Activated gamma-delta T cell (primary cell): ENCODE measurements at regions not wholly inside any gene's neighbourhood (a gene's known extent, or its start where the extent isn't known, plus 50 kb on each side); places are given as distances from the start of the nearest gene placed in this dataset.

Experiments
- DNase-seq: peaks from one replicate; lab custom pipeline; 2025; lab: John Stamatoyannopoulos, UW

DNA sequence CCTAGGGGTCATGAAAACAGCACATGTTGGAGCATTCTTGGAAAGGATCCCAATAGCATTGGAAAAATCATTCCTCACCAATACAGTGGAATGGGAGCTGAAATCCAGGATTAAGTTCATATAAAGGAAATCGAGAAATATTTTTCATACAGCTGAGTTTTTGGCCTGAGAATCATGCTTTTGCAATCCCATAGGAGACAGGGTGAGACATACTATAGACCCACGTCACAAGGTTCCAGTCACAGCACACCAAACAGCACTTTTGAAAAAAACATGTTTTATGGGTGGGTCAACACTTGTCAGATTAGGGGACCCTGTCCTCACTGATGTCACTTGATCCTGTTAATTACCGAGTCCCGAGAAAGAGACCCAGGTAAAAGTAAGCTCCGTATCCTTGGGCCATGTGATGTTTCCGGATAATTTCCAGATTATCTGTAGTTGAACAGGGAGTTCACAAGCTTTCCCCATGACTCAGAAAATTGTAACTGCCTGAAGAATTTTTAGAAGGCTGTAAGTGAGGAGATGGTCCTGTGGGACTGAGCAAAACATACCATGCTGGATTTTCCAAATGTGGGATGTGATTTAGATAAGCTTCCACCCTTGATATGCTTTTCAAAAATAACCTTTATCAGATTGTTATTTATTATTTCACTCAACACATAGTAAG is 80.9 kb upstream of the TLR3 start:
- no peak for DNase-seq

GRCh38 chr4:185991770-185992169 is 77.2 kb upstream of the TLR3 start:
- DNase-seq, result no peak

- DNase-seq, result no peak
Measured at GRCh38 chr4:185992585-185992984, 76.4 kb upstream of the TLR3 start.

- no peak for DNase-seq
Measured at GRCh38 chr4:185993328-185993973, 75.5 kb upstream of the TLR3 start.

GRCh38 chr4:185994750-185995149 is 74.2 kb upstream of the TLR3 start:
- DNase-seq, result no peak

DNA sequence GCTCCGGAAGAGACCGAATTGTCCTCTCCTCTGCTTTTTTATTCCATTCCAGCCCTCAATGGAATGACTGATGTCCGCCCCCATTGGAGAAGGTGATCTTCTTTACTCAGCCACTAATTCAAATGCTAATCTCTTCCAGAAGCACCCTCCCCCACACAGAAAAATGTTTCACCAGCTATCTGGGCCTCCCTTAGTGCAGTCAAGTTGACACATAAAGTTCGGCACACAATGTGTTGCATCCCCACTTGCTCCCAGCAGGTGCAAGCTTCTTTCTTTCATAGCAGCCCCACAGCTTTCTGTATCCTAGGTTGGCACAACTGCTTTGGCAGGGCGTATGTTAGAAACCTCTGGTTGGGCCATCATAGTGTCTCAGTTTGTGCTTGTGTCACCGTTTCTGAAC is 73.3 kb upstream of the TLR3 start:
- no peak for DNase-seq

GRCh38 chr4:185997296-185997695 is 71.7 kb upstream of the TLR3 start:
- DNase-seq, result no peak

- no peak for DNase-seq
Measured at GRCh38 chr4:185998791-185999190, 70.2 kb upstream of the TLR3 start.

DNA sequence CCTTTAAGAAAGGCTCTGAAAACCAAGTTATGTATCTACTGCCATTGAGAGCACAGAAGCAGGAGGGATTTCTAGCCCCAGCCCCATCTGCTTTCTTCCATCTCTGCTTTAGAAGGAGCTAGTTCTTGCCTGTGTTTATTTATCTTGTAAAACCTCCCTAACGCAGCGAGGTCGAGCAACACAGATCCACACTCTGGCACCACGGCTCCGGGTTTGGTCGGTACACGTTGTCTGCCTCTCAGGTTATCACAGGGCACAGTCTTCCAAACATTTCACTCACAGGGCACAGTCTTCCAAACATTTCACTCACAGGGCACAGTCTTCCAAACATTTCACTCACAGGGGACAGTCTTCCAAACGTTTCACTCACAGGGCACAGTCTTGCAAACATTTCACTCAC is 69.7 kb upstream of the TLR3 start:
- no peak for DNase-seq

- DNase-seq, result no peak
Measured at GRCh38 chr4:186002853-186003252, 66.1 kb upstream of the TLR3 start.

- no peak for DNase-seq
Measured at GRCh38 chr4:186003746-186004145, 65.2 kb upstream of the TLR3 start.

- DNase-seq, result no peak
Measured at GRCh38 chr4:186008057-186008456, 60.9 kb upstream of the TLR3 start.

GRCh38 chr4:186009976-186010375 is 59.0 kb upstream of the TLR3 start:
- no peak for DNase-seq

GRCh38 chr4:186010821-186011220 is 58.1 kb upstream of the TLR3 start:
- DNase-seq, result no peak

GRCh38 chr4:186012071-186012470 is 56.9 kb upstream of the TLR3 start:
- DNase-seq, result no peak

DNA sequence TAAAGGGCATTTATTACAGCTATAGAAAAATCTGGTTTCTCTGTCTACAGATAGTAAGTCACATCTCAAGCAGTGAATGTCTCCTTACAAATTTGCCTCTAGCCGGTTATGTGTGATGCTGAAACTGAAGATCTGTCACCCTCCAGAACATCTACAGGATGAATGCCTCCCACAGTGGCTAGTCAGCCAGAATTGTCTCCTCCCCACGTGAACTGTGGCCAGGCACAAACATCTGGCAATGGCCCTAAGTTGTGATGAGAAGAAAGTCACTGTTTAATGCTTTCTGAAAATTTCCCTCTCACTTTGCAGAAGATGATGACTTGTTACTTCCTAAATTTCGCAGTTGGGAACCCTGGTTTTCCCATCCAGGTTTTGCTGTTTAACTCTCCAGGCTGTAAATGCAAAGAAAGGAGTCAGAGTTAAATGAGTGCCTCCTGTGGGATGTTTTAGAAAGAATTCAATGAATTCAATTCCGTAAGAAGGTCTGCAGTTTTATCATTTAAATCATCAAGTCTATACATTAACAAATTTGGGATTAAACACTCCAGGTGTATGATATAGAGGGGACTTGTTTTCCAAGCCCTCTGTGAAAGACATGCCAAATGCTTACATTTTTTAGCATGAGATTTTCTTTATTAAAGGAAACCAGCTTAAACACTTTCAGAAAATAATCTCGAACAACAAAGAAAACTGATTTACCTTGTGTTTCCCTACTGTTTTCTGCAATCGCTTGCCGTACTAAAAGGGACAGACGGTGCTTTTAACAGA is 55.4 kb upstream of the TLR3 start:
- DNase-seq, result no peak

GRCh38 chr4:186015212-186015817 is 53.6 kb upstream of the TLR3 start:
- no peak for DNase-seq

DNA sequence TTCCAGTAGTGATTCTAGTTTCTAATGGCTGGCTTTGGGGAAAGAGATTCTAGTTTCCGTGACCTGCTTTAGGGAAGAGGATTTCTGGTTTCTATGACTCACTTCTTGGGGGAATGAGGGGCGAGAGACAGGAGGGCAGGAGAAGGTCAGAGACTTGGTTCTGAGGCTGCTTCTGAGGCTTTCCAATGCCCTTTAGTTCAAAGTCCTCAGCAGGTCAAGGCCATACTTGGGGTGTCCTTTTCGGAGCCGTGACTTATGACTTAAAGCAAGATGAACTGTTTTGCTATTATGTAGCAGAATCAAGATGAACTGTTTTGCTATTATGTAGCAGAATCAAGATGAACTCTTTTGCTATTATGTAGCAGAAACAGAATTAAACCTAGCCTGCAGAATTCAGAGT is 52.2 kb upstream of the TLR3 start:
- no peak for DNase-seq

- no peak for DNase-seq
Measured at GRCh38 chr4:186017801-186018200, 51.2 kb upstream of the TLR3 start.

GRCh38 chr4:186018261-186018660 is 50.7 kb upstream of the TLR3 start:
- no peak for DNase-seq

DNA sequence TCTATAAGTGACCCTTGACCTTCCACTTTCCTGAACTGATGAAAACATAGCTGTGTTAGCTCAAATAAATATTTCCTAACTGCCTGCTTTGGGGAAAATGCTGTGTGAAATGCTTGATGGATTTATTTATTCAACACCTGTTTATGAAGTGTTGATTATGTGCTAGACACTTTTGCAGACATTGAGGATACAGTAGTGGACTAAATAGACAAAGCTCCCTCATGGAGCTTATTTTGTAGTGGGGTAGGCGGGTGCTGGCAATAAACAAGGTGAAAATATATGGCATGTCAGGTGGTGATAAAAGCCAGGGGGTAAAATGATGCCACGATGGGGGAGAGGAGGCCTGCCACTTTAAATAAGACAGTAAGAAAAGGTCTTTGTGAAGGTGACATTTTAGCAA is 50.2 kb upstream of the TLR3 start:
- DNase-seq, result no peak
